Breast epithelium (tissue), 3 donors: ENCODE measurements at regions not wholly inside any gene's neighbourhood (a gene's known extent, or its start where the extent isn't known, plus 50 kb on each side); places are given as distances from the start of the nearest gene placed in this dataset.

Experiments used
- CTCF ChIP-seq, 3 donors: fragments of 450-650 bp; IDR thresholded peaks; one replicate each; pipeline ENCODE4 v1.5.1; 2016 to 2017; ENCODE audit warnings: antibody characterized with exemption in 3 of 3, mild to moderate bottlenecking in 3 of 3, moderate library complexity in 3 of 3
- POLR2AphosphoS5 ChIP-seq, 3 donors: sonication (generic); formaldehyde crosslinking; IDR thresholded peaks; one replicate each; pipeline ENCODE4 v1.6.1; 2017; ENCODE audit warnings: antibody characterized with exemption in 3 of 3

DNA sequence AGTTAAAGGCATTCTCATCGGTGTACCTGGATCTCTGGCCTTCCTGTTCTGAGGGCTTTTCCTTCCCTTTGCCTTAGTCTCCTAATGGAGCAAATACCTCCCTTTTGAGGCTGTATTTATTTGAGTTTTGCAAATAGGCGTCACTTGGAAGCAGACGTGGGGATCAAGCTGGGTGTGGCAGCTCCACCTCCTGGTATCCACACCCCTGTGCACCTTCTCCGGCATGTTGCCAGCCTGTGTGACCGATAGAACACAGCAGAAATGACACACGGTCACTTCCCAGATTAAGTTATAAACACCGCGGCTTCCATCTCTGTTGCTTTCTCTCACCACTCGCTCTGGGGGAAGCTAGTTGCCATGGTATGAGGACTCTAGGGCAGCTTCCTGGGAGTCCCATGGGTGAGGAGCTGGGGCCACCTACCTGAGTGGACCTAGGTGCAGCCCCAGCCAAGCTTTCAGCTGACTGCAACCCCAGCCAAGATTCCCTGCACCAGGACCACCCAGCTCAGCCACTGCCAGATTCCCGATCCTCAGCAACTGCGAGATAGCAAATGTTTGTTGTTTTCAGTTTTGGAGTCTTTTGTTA, 214.4 kb upstream of the MVB12B start:
- TF ChIP-seq CTCF (IDR thresholded peaks at IDR 0.05) (no peak), POLR2AphosphoS5 (IDR thresholded peaks at IDR 0.05) (no peak)
